Hepatocyte (in vitro differentiated cells): ENCODE measurements at regions not wholly inside any gene's neighbourhood (a gene's known extent, or its start where the extent isn't known, plus 50 kb on each side); places are given as distances from the start of the nearest gene placed in this dataset.

Source experiments
- EZH2 ChIP-seq: fragments of 200-600 bp; sonication (generic); IDR thresholded peaks from 2 replicates; pipeline ENCODE4 v1.6.1; 2016; ENCODE audit warnings: antibody characterized with exemption, mild to moderate bottlenecking, borderline replicate concordance
- EZH2phosphoT487 ChIP-seq: fragments of 200-600 bp; sonication (generic); IDR thresholded peaks from one replicate; pipeline ENCODE4 v1.6.1; 2018; ENCODE audit warnings: antibody characterized with exemption, mild to moderate bottlenecking, low read depth, moderate library complexity; ENCODE audit not compliant: unreplicated experiment, severe bottlenecking
- TF ChIP-seq, protein P1 (sequence below): fragments of 200-600 bp; sonication (generic); IDR thresholded peaks from 2 replicates; pipeline ENCODE4 v1.5.1; 2016; ENCODE audit warnings: antibody characterized with exemption, mild to moderate bottlenecking; ENCODE audit not compliant: poor library complexity

DNA sequence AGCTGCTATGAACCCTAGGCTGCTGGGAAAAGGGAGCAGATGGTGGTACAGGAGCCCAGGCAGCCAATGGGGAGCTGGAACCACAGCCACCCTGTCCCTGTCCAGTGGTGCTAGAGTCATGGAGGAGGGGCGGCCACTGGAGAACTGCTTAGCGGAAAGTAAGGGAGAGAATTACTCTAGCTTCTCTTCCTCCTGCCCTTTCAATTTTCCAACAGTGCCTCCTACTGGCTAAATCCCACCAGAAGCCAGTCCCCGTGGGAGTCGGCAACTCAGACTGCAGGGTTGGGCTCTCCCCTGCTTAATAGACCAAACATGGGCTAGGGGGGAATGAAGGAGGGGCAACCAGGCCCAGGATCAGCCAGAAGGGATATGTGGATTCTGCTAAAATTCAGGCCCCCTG, 154.5 kb downstream of the ACTL8 start:
- TF ChIP-seq, protein P1, sequence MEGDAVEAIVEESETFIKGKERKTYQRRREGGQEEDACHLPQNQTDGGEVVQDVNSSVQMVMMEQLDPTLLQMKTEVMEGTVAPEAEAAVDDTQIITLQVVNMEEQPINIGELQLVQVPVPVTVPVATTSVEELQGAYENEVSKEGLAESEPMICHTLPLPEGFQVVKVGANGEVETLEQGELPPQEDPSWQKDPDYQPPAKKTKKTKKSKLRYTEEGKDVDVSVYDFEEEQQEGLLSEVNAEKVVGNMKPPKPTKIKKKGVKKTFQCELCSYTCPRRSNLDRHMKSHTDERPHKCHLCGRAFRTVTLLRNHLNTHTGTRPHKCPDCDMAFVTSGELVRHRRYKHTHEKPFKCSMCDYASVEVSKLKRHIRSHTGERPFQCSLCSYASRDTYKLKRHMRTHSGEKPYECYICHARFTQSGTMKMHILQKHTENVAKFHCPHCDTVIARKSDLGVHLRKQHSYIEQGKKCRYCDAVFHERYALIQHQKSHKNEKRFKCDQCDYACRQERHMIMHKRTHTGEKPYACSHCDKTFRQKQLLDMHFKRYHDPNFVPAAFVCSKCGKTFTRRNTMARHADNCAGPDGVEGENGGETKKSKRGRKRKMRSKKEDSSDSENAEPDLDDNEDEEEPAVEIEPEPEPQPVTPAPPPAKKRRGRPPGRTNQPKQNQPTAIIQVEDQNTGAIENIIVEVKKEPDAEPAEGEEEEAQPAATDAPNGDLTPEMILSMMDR: peak; percentile 23
- no peak for TF ChIP-seq EZH2
- no peak for TF ChIP-seq EZH2phosphoT487
